ENCODE measurements at regions not wholly inside any gene's neighbourhood (a gene's known extent, or its start where the extent isn't known, plus 50 kb on each side); places are given as distances from the start of the nearest gene placed in this dataset.

DNA sequence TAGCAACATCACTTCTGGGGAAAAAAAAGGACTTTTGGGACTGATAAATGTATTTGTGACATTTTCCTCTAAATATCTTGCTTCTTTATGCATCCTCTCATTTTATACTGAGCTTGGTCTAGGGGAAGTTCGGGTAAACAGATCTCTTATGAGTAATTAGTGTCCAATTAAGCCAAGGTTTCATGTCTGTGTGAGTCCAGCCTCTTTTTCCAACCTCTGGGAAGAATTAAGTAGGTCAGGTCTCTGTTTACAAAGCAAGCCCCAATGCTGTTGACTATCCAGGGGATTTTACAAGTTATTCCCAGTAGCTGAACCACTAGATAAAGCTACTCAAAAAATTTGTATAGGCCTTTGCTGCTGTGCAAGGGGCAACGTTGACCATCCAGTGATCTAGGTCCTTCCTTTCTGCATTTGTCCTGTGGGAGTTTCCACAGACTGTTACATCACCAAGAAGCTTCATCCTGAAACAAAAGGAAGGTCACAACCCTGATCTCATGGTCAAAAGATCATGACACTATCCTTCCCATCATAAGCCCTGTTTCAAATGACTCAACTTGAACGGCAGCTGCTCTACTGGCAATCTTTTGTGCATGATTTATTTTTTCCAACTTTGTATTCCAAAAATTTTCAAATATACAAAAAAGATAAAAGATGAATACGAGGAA, 74.3 kb downstream of the ETS2 start:
- TF ChIP-seq, protein P1, sequence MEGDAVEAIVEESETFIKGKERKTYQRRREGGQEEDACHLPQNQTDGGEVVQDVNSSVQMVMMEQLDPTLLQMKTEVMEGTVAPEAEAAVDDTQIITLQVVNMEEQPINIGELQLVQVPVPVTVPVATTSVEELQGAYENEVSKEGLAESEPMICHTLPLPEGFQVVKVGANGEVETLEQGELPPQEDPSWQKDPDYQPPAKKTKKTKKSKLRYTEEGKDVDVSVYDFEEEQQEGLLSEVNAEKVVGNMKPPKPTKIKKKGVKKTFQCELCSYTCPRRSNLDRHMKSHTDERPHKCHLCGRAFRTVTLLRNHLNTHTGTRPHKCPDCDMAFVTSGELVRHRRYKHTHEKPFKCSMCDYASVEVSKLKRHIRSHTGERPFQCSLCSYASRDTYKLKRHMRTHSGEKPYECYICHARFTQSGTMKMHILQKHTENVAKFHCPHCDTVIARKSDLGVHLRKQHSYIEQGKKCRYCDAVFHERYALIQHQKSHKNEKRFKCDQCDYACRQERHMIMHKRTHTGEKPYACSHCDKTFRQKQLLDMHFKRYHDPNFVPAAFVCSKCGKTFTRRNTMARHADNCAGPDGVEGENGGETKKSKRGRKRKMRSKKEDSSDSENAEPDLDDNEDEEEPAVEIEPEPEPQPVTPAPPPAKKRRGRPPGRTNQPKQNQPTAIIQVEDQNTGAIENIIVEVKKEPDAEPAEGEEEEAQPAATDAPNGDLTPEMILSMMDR (IDR thresholded peaks at IDR 0.05; ENCODE audit: low read length): no peak
- TF ChIP-seq EZH2phosphoT487 (IDR thresholded peaks at IDR 0.05; ENCODE audit: low read length): no peak
- no peak for TF ChIP-seq EZH2 (optimal IDR thresholded peaks at IDR 0.05; ENCODE audit: low read depth, low read length)
- no peak overlapping the region for H3K4me2 ChIP-seq (ENCODE audit: low read depth, low read length)
- no peaks in the 10 kb centered on the region for H3K4me1 ChIP-seq (ENCODE audit: low read length)
- H3K9ac ChIP-seq (ENCODE audit: low read length): no peak overlapping the region
- no peaks in the 10 kb centered on the region for H3K36me3 ChIP-seq (replicated peaks; ENCODE audit: insufficient read depth, low read length)
- no peak overlapping the region for H2AFZ ChIP-seq (ENCODE audit: low read length)
- H3K9me3 ChIP-seq (replicated peaks; ENCODE audit: insufficient read depth, low read length): no peaks in the 10 kb centered on the region
- H4K20me1 ChIP-seq (ENCODE audit: insufficient read depth, low read length): no peaks in the 10 kb centered on the region
- no peak for DNase-seq
- H3K27me3 ChIP-seq (replicated peaks; ENCODE audit: insufficient read depth, low read length): no peaks in the 10 kb centered on the region
- H3K79me2 ChIP-seq (ENCODE audit: low read length): no peaks in the 10 kb centered on the region
- H3K27ac ChIP-seq (ENCODE audit: low read length): no peak overlapping the region
- no peaks in the 10 kb centered on the region for H3F3A ChIP-seq (ENCODE audit: insufficient read depth, low read length)
- H3K9me2 ChIP-seq (replicated peaks; ENCODE audit: insufficient read depth, low read length): no peaks in the 10 kb centered on the region
- no peak overlapping the region for H3K4me3 ChIP-seq (ENCODE audit: low read length)

DNA sequence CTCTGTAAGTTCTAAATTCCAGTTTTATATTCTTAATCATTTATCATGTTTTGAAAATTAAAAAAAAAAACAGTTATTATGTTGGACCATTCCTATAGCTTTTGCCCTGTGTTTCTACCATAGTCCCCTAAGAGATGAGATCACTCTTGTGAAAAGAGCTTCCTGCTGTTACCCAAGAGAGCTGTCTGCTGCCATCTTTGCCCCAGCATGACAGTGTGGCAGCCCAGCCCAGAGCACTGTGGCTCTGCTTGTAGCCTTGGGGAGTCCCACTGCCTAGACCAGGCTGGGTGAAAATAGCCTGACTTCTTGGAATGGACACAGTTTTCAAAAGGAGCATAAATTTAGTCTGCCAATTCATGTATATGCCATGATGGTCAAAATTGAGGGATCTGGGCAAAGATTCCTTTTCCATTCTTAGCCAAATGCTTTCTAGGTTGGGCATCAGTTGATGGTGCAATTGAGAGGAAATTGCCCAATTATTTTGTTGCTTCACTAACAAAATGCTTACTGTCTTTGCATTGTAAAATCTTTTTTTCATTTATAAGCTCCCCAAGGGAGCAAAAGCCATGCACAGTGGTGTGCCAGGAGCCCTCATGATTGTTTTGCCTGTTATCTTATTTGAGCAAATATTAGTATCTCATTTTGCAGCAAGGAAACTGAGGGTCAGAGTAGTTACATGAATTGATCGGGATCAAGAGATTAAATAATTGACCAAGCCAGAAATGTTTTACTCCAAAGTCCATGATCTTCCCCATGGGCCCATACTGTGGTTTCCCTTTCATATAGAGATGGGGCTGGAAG, 72.8 kb downstream of the ETS2 start:
- H3K4me3 ChIP-seq (ENCODE audit: low read length): no peak overlapping the region
- no peak overlapping the region for H3K27ac ChIP-seq (ENCODE audit: low read length)
- no peaks in the 10 kb centered on the region for H3K27me3 ChIP-seq (replicated peaks; ENCODE audit: insufficient read depth, low read length)
- no peaks in the 10 kb centered on the region for H3K4me1 ChIP-seq (ENCODE audit: low read length)
- no peak overlapping the region for H3K9ac ChIP-seq (ENCODE audit: low read length)
- H3F3A ChIP-seq (ENCODE audit: insufficient read depth, low read length): no peaks in the 10 kb centered on the region
- H3K4me2 ChIP-seq (ENCODE audit: low read depth, low read length): no peak overlapping the region
- H3K36me3 ChIP-seq (replicated peaks; ENCODE audit: insufficient read depth, low read length): no peaks in the 10 kb centered on the region
- TF ChIP-seq EZH2phosphoT487 (IDR thresholded peaks at IDR 0.05; ENCODE audit: low read length) (no peak), EZH2 (optimal IDR thresholded peaks at IDR 0.05; ENCODE audit: low read depth, low read length) (no peak)
- TF ChIP-seq, protein P1 (IDR thresholded peaks at IDR 0.05; ENCODE audit: low read length): no peak
- H3K79me2 ChIP-seq (ENCODE audit: low read length): no peaks in the 10 kb centered on the region
- no peaks in the 10 kb centered on the region for H3K9me3 ChIP-seq (replicated peaks; ENCODE audit: insufficient read depth, low read length)
- H3K9me2 ChIP-seq (replicated peaks; ENCODE audit: insufficient read depth, low read length): no peaks in the 10 kb centered on the region
- no peaks in the 10 kb centered on the region for H4K20me1 ChIP-seq (ENCODE audit: insufficient read depth, low read length)
- no peak overlapping the region for H2AFZ ChIP-seq (ENCODE audit: low read length)
- no peak for DNase-seq

- H3K27me3 ChIP-seq (replicated peaks; ENCODE audit: insufficient read depth, low read length): no peaks in the 10 kb centered on the region
- no peak overlapping the region for H2AFZ ChIP-seq (ENCODE audit: low read length)
- no peaks in the 10 kb centered on the region for H3K36me3 ChIP-seq (replicated peaks; ENCODE audit: insufficient read depth, low read length)
- no peak overlapping the region for H3K4me2 ChIP-seq (ENCODE audit: low read depth, low read length)
- no peak overlapping the region for H3K4me3 ChIP-seq (ENCODE audit: low read length)
- no peaks in the 10 kb centered on the region for H3K9me3 ChIP-seq (replicated peaks; ENCODE audit: insufficient read depth, low read length)
- H3F3A ChIP-seq (ENCODE audit: insufficient read depth, low read length): no peaks in the 10 kb centered on the region
- no peak overlapping the region for H3K9ac ChIP-seq (ENCODE audit: low read length)
- H3K27ac ChIP-seq (ENCODE audit: low read length): no peak overlapping the region
- no peak for DNase-seq
- H3K4me1 ChIP-seq (ENCODE audit: low read length): no peaks in the 10 kb centered on the region
- TF ChIP-seq, protein P1 (IDR thresholded peaks at IDR 0.05; ENCODE audit: low read length): no peak
- no peak for TF ChIP-seq EZH2 (optimal IDR thresholded peaks at IDR 0.05; ENCODE audit: low read depth, low read length)
- TF ChIP-seq EZH2phosphoT487 (IDR thresholded peaks at IDR 0.05; ENCODE audit: low read length): no peak
- no peaks in the 10 kb centered on the region for H4K20me1 ChIP-seq (ENCODE audit: insufficient read depth, low read length)
- H3K9me2 ChIP-seq (replicated peaks; ENCODE audit: insufficient read depth, low read length): no peaks in the 10 kb centered on the region
- H3K79me2 ChIP-seq (ENCODE audit: low read length): no peaks in the 10 kb centered on the region
These were observed 70.2 kb downstream of the ETS2 start for GRCh38 chr21:38875694-38876492.

Measured in MM.1S (cell line).